DLD1 (cell line): ENCODE measurements at regions not wholly inside any gene's neighbourhood (a gene's known extent, or its start where the extent isn't known, plus 50 kb on each side); places are given as distances from the start of the nearest gene placed in this dataset.
"Not testable (repeated sequence)": the region's sequence is repeated elsewhere in the genome, so short reads cannot be mapped to it uniquely, and the experiment has no call there.

Experiments used
- in situ Hi-C: cut with HindIII; loops from 2 replicates; pipeline ENCODE4 v1.10.0; 2017; ENCODE audit warnings: low sequenced_read_pairs

DNA sequence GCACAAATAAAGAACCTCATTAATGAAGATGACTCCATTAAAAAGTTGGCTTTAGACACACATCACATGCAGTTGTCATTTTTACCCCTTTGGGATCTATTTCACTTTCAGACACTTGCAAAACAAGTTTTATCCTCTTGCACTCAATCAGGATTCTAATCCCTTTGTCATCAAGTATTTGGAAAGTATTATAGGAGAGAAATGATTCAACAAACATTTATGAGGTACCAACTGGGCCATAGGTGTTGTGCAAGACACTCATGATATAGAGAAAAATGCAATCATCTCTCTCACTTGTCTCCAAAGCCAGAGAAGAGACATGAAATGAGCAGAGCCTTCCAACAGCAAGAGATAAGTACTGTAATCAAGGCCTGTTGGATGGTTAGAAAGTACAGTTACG lies 327.7 kb downstream of the RMST start:
- in situ Hi-C loops = no loop called here

- in situ Hi-C loops = no loop called here
Observed at GRCh38 chr12:97797473-97797872, 334.9 kb downstream of the RMST start.

DNA sequence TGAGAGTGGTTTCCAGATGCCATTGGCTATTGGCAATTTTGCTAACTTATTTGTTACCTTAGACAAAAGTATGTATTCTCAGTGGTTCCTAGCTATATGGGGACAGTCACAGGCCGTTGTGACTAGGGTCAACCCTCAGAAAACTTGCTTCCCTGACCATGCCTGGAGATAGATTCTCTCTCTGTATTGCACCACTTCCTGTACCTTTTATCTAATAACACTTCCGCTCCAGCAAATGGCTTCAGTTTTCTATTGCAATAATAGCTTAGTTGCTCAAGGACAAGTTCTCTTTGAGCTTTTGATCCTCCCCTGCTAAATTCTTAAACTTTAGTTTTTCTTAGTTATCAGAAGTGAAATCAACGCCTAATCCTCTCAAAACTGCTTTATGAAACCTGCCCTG lies 338.0 kb downstream of the RMST start:
- in situ Hi-C loops = no loop called here

GRCh38 chr12:97801471-97802059 lies 339.0 kb downstream of the RMST start:
- in situ Hi-C loops = no loop called here

DNA sequence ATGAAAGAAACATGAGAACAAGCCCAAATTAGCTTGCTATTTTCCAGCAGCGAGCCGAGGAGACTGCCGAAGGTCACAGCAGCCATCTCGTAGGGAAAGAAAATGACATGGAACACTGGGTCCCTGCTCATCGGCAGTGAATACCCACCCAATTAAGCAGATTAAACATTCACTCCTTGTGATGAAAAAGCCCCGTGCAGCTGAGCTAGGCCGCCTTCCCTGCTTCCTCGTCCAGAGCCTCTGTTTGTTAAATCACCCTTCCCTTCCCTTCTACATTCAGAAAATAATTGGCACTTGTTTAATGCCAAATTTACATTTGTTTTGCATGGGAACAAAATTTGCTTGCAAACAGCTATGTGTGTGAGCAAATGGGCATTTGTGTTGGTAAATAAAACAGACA lies 342.5 kb downstream of the RMST start:
- in situ Hi-C loops = no loop called here

- in situ Hi-C loops = no loop called here
Observed at GRCh38 chr12:97813301-97813700, 350.7 kb downstream of the RMST start.

GRCh38 chr12:97821806-97822205 lies 359.2 kb downstream of the RMST start:
- in situ Hi-C loops = no loop called here

GRCh38 chr12:97835541-97835940 lies 372.9 kb downstream of the RMST start:
- in situ Hi-C loops = no loop called here

DNA sequence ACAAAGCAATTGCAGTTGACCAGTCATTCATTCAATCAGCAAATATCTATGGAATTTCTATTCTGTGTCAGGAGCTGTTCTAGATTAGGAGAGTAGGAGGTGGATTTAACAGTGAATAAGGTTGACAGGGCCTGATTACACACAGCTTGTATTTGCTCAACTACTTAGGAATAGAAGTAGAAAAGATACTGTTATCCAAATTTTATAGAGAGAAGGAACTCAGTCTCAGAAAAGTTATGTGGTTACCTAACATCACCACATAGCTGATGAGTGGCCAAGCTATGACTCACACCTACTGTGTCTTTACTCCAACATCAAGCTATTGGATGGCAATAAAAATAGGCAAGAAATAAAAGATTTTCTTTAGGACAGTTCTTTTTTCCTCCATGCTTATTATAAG lies 374.8 kb downstream of the RMST start:
- in situ Hi-C loops = no loop called here

DNA sequence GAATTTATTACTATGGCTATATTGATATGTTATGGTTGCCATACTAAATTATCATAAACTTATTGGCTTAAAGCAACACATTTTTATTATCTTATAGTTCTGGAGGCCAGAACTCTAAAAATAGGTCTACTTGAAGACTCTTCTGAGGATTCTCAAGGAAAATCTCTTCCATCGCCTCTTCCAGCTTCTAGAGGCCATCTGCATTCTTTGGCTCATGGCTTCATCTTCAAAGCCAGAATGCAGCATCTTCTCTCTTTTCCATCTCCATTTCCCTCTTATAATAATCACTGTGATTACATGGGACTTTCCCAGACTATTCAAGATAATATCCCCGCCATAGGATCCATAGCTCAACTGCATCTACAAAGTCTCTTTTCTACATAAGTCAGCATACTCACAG lies 385.4 kb downstream of the RMST start:
- in situ Hi-C loops = no loop called here

- in situ Hi-C loops = no loop called here
Observed at GRCh38 chr12:97854477-97854876, 391.9 kb downstream of the RMST start.

GRCh38 chr12:97862072-97862471 lies 399.5 kb downstream of the RMST start:
- in situ Hi-C loops = no loop called here

GRCh38 chr12:97875064-97875463 lies 412.5 kb downstream of the RMST start:
- in situ Hi-C loops = no loop called here

DNA sequence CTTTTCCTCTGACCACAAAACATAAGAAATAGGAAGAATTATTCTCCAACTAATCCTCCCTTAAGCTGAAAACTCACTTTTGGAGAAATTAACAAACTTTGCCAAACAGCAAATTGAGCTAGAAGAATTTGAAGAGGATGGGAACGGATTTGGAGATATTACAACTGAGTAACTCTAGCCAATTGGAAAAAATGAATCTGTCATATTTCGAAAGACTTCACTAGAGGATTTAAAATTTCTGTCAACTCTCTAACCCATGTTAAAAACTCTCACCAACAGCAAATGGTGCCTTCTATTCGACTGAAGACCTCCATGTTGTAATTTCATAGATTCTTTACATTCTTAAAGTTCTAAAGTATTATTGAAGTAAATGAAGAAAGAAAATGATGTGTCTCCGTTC lies 414.2 kb downstream of the RMST start:
- in situ Hi-C loops = no loop called here

DNA sequence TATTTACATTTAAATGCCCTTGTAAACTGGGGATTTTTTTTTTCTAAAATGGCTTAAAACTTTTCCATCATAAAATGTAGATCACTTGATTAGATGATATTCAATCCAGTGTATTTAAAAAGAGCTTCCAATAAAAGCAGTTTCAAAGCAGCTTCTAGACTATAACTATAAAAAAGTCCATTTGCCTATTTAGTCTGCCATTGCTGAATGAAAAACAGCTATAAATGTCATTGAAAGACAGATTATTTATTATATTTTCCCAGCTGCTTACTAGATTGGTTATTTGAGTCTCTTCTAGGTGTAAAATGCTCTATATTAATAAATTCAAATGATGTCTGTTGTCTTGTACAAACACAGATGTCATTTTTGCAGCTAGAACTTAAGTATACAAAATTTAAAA lies 414.8 kb downstream of the RMST start:
- in situ Hi-C loops = no loop called here

- in situ Hi-C loops = no loop called here
Observed at GRCh38 chr12:97886511-97887176, 424.0 kb downstream of the RMST start.

DNA sequence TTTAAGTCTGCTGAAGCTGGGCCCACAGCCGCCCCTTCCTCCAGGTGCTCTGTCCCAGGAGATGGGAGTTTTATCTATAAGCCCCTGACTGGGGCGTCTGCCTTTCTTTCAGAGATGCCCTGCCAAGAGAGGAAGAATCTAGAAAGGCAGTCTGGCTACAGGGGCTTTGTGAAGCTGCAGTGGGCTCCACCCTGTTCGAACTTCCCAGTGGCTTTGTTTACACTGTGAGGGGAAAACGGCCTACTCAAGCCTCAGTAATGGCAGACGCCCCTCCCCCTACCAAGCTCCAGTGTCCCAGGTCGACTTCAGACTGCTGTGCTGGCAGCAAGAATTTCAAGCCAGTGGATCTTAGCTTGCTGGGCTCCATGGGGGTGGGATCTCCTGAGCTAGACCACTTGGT lies 435.3 kb downstream of the RMST start:
- in situ Hi-C loops = not testable (repeated sequence)

GRCh38 chr12:97899529-97899928 lies 436.9 kb downstream of the RMST start:
- in situ Hi-C loops = no loop called here

- in situ Hi-C loops = no loop called here
Observed at GRCh38 chr12:97899956-97900355, 437.4 kb downstream of the RMST start.

- in situ Hi-C loops = no loop called here
Observed at GRCh38 chr12:97903356-97903755, 440.8 kb downstream of the RMST start.

GRCh38 chr12:97907504-97907903 lies 444.9 kb downstream of the RMST start:
- in situ Hi-C loops = no loop called here

DNA sequence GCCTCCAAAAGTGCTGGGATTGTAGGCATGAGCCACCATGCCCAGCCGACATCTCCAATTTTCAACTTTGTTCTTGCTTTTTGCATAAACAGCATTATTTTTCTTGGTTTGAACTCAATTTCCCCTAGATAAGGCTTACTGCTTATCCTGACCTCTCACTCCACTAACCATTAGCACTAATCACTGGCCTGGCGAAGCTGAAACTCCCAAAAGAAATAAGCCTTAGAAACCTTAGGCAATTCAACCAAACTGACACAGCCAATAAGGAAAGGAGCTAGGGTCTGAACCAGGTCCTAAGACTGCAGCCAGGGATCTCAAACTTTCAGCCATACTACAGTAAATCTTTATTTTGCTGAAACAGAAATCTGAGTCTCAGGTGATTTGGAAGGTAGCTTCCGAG lies 448.0 kb downstream of the RMST start:
- in situ Hi-C loops = no loop called here

- in situ Hi-C loops = no loop called here
Observed at GRCh38 chr12:97912943-97913342, 450.3 kb downstream of the RMST start.
